GM19328 (cell line): ENCODE measurements at regions not wholly inside any gene's neighbourhood (a gene's known extent, or its start where the extent isn't known, plus 50 kb on each side); places are given as distances from the start of the nearest gene placed in this dataset.

Experiments
- ATAC-seq: cut with Tn5 transposase; IDR thresholded peaks from one replicate; pipeline ENCODE4 v1.9.1; 2021; ENCODE audit warnings: mild to moderate bottlenecking, moderate library complexity; ENCODE audit not compliant: unreplicated experiment

GRCh38 chr2:7950035-7950612 lies 731.7 kb upstream of the ID2 start:
- no peak for ATAC-seq

GRCh38 chr2:7951001-7951400 lies 730.9 kb upstream of the ID2 start:
- ATAC-seq, result no peak

GRCh38 chr2:7951490-7951889 lies 730.4 kb upstream of the ID2 start:
- no peak for ATAC-seq

- ATAC-seq, result no peak
These were observed 729.7 kb upstream of the ID2 start for GRCh38 chr2:7952046-7952745.

GRCh38 chr2:7953195-7953594 lies 728.7 kb upstream of the ID2 start:
- ATAC-seq, result no peak

- no peak for ATAC-seq
These were observed 727.6 kb upstream of the ID2 start for GRCh38 chr2:7954234-7954633.

GRCh38 chr2:7956126-7956689 lies 725.6 kb upstream of the ID2 start:
- ATAC-seq, result no peak

- no peak for ATAC-seq
These were observed 720.3 kb upstream of the ID2 start for GRCh38 chr2:7961550-7961949.

GRCh38 chr2:7962161-7962560 lies 719.7 kb upstream of the ID2 start:
- no peak for ATAC-seq

- ATAC-seq, result no peak
These were observed 718.1 kb upstream of the ID2 start for GRCh38 chr2:7963787-7964186.

- no peak for ATAC-seq
These were observed 715.8 kb upstream of the ID2 start for GRCh38 chr2:7966032-7966431.

- no peak for ATAC-seq
These were observed 714.0 kb upstream of the ID2 start for GRCh38 chr2:7967707-7968405.

GRCh38 chr2:7969756-7970515 lies 711.9 kb upstream of the ID2 start:
- ATAC-seq, result no peak

GRCh38 chr2:7971248-7971647 lies 710.6 kb upstream of the ID2 start:
- ATAC-seq, result no peak

GRCh38 chr2:7971841-7972240 lies 710.0 kb upstream of the ID2 start:
- no peak for ATAC-seq

- no peak for ATAC-seq
These were observed 709.2 kb upstream of the ID2 start for GRCh38 chr2:7972670-7973069.

GRCh38 chr2:7973801-7974480 lies 707.9 kb upstream of the ID2 start:
- no peak for ATAC-seq

- no peak for ATAC-seq
These were observed 706.9 kb upstream of the ID2 start for GRCh38 chr2:7974936-7975335.

GRCh38 chr2:7976206-7976605 lies 705.6 kb upstream of the ID2 start:
- no peak for ATAC-seq

GRCh38 chr2:7977981-7978380 lies 703.9 kb upstream of the ID2 start:
- no peak for ATAC-seq

GRCh38 chr2:7982054-7982453 lies 699.8 kb upstream of the ID2 start:
- no peak for ATAC-seq
